ENCODE measurements at regions not wholly inside any gene's neighbourhood (a gene's known extent, or its start where the extent isn't known, plus 50 kb on each side); places are given as distances from the start of the nearest gene placed in this dataset.

GRCh38 chr5:158611581-158611980 is 488.1 kb downstream of the EBF1 start:
- Histone ChIP-seq H3K27me3 (ENCODE audit: control insufficient read depth, extremely low read depth, insufficient read depth, low read length) (no peaks in the 10 kb centered on the region), H3K79me2 (ENCODE audit: control insufficient read depth, insufficient read depth, low read length) (no peaks in the 10 kb centered on the region), H3K27ac (ENCODE audit: control insufficient read depth, insufficient read depth, low read length) (no peak overlapping the region), H3K9me3 (ENCODE audit: control insufficient read depth, low read depth, low read length) (no peaks in the 10 kb centered on the region), H3K9ac (ENCODE audit: control insufficient read depth, extremely low read depth, insufficient read depth, low read length) (no peak overlapping the region), H3K4me3 (ENCODE audit: control insufficient read depth in 2 of 3, extremely low read depth in 1 of 3, insufficient read depth in 2 of 3, low read depth in 1 of 3, low read length in 3 of 3) (no peak overlapping the region), H2AFZ (ENCODE audit: control insufficient read depth, low read length) (no peak overlapping the region), H3K4me1 (ENCODE audit: control insufficient read depth, extremely low read depth, insufficient read depth, low read length) (no peaks in the 10 kb centered on the region), H3K36me3 (ENCODE audit: control insufficient read depth in 2 of 2, extremely low read depth in 1 of 2, insufficient read depth in 2 of 2, low read length in 2 of 2) (no peaks in the 10 kb centered on the region), H4K20me1 (ENCODE audit: control insufficient read depth, extremely low read depth, insufficient read depth, low read length) (no peaks in the 10 kb centered on the region), H3K9me1 (ENCODE audit: control insufficient read depth, extremely low read depth, insufficient read depth, low read length) (no peaks in the 10 kb centered on the region), H3K4me2 (ENCODE audit: control insufficient read depth, extremely low read depth, insufficient read depth, low read depth, low read length) (no peak overlapping the region)
- no peak for TF ChIP-seq EZH2 (IDR thresholded peaks at IDR 0.05; ENCODE audit: low read length)
- TF ChIP-seq, protein P1, sequence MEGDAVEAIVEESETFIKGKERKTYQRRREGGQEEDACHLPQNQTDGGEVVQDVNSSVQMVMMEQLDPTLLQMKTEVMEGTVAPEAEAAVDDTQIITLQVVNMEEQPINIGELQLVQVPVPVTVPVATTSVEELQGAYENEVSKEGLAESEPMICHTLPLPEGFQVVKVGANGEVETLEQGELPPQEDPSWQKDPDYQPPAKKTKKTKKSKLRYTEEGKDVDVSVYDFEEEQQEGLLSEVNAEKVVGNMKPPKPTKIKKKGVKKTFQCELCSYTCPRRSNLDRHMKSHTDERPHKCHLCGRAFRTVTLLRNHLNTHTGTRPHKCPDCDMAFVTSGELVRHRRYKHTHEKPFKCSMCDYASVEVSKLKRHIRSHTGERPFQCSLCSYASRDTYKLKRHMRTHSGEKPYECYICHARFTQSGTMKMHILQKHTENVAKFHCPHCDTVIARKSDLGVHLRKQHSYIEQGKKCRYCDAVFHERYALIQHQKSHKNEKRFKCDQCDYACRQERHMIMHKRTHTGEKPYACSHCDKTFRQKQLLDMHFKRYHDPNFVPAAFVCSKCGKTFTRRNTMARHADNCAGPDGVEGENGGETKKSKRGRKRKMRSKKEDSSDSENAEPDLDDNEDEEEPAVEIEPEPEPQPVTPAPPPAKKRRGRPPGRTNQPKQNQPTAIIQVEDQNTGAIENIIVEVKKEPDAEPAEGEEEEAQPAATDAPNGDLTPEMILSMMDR (optimal IDR thresholded peaks at IDR 0.05 in 1 of 3, IDR thresholded peaks at IDR 0.05 in 1 of 3, conservative IDR thresholded peaks at IDR 0.05 in 1 of 3; ENCODE audit: extremely low read depth in 1 of 3, insufficient read depth in 2 of 3, low read length in 3 of 3) = no peak
- dilution Hi-C loops (cut with MboI; ENCODE audit: extremely low pct_ligation_motif_present, low sequenced_read_pairs) = no loop called here
- FAIRE-seq (no peak), DNase-seq (ENCODE audit: low read depth, low spot score) (no peak)

DNA sequence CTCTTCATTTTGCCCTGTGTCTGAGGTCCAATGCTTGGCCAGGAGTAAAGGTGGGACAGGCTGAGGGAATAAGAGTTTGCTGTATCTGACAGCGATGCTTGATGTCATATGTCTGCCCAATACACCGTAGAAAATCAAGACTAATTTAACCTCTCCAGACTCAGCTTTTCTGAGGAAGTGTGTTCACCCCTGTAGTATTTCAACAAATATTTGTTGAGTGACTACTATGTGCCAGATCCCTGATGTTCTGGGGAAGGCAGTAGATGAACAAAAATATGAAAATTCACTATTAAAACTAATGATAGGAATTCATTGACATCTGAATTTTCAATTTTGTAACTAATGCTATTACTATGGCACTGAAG is 489.7 kb downstream of the EBF1 start:
- H3K4me2 ChIP-seq (ENCODE audit: control insufficient read depth, extremely low read depth, insufficient read depth, low read depth, low read length) = no peak overlapping the region
- no peaks in the 10 kb centered on the region for H3K27me3 ChIP-seq (ENCODE audit: control insufficient read depth, extremely low read depth, insufficient read depth, low read length)
- TF ChIP-seq, protein P1 (optimal IDR thresholded peaks at IDR 0.05 in 1 of 3, IDR thresholded peaks at IDR 0.05 in 1 of 3, conservative IDR thresholded peaks at IDR 0.05 in 1 of 3; ENCODE audit: extremely low read depth in 1 of 3, insufficient read depth in 2 of 3, low read length in 3 of 3) = no peak
- TF ChIP-seq EZH2 (IDR thresholded peaks at IDR 0.05; ENCODE audit: low read length) = no peak
- no peak overlapping the region for H3K9ac ChIP-seq (ENCODE audit: control insufficient read depth, extremely low read depth, insufficient read depth, low read length)
- dilution Hi-C loops (cut with MboI; ENCODE audit: extremely low pct_ligation_motif_present, low sequenced_read_pairs) = no loop called here
- no peak for FAIRE-seq
- H4K20me1 ChIP-seq (ENCODE audit: control insufficient read depth, extremely low read depth, insufficient read depth, low read length) = no peaks in the 10 kb centered on the region
- H3K4me3 ChIP-seq (ENCODE audit: control insufficient read depth in 2 of 3, extremely low read depth in 1 of 3, insufficient read depth in 2 of 3, low read depth in 1 of 3, low read length in 3 of 3) = no peak overlapping the region
- no peaks in the 10 kb centered on the region for H3K4me1 ChIP-seq (ENCODE audit: control insufficient read depth, extremely low read depth, insufficient read depth, low read length)
- H3K36me3 ChIP-seq (ENCODE audit: control insufficient read depth in 2 of 2, extremely low read depth in 1 of 2, insufficient read depth in 2 of 2, low read length in 2 of 2) = no peaks in the 10 kb centered on the region
- no peaks in the 10 kb centered on the region for H3K9me1 ChIP-seq (ENCODE audit: control insufficient read depth, extremely low read depth, insufficient read depth, low read length)
- H2AFZ ChIP-seq (ENCODE audit: control insufficient read depth, low read length) = no peak overlapping the region
- no peak for DNase-seq (ENCODE audit: low read depth, low spot score)
- H3K79me2 ChIP-seq (ENCODE audit: control insufficient read depth, insufficient read depth, low read length) = no peaks in the 10 kb centered on the region
- no peaks in the 10 kb centered on the region for H3K9me3 ChIP-seq (ENCODE audit: control insufficient read depth, low read depth, low read length)
- H3K27ac ChIP-seq (ENCODE audit: control insufficient read depth, insufficient read depth, low read length) = no peak overlapping the region

All from keratinocyte (primary cell).